ENCODE measurements at regions not wholly inside any gene's neighbourhood (a gene's known extent, or its start where the extent isn't known, plus 50 kb on each side); places are given as distances from the start of the nearest gene placed in this dataset.
A peak's percentile ranks its signal among the peaks of the same experiment; 100 is the strongest.

- H3K4me1 ChIP-seq (ENCODE audit: control insufficient read depth, insufficient read depth, low read length) = peaks cover 5% of the 10 kb centered on the region
- WGBS (ENCODE audit: insufficient coverage) = no CpG with 5 or more reads among the region's 8 CpGs
- no peak overlapping the region for H3K27ac ChIP-seq (ENCODE audit: low read length)
- H3K36me3 ChIP-seq (ENCODE audit: control insufficient read depth, insufficient read depth, low read length) = no peaks in the 10 kb centered on the region
- H3K27me3 ChIP-seq (ENCODE audit: control insufficient read depth, insufficient read depth, low read length) = peaks cover 2% of the 10 kb centered on the region
- no peak for DNase-seq
- no peaks in the 10 kb centered on the region for H3K9me3 ChIP-seq (replicated peaks; ENCODE audit: control insufficient read depth, low read depth, low read length)
- no peak overlapping the region for H3K4me3 ChIP-seq (ENCODE audit: low read length)
These were observed 59.2 kb upstream of the RTL6 start for GRCh38 chr22:44557064-44557748.

DNA sequence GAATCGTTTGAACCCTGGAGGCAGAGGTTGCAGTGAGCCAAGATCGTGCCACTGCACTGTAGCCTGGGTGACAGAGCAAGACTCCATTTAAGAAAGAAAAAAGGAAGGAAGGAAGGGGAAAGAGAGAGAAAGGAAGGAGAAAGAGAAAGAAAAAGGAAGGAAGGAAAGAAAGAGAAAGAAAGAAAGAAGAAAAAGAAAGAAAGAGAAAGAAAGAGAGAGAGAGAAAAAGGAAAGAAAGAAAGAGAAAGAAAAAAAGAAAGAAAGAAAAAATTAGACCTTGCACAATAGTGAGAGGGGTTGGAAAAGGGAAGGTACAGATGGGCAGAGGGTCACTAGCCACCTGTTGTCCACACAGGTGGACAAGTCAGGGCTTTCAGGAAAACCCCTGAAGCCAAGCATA, 57.6 kb upstream of the RTL6 start:
- no peak overlapping the region for H3K27ac ChIP-seq (ENCODE audit: low read length)
- H3K27me3 ChIP-seq (ENCODE audit: control insufficient read depth, insufficient read depth, low read length) = peaks cover 2% of the 10 kb centered on the region
- WGBS (ENCODE audit: insufficient coverage) = 83% methylated on average over 2 of the region's 2 CpGs

DNA sequence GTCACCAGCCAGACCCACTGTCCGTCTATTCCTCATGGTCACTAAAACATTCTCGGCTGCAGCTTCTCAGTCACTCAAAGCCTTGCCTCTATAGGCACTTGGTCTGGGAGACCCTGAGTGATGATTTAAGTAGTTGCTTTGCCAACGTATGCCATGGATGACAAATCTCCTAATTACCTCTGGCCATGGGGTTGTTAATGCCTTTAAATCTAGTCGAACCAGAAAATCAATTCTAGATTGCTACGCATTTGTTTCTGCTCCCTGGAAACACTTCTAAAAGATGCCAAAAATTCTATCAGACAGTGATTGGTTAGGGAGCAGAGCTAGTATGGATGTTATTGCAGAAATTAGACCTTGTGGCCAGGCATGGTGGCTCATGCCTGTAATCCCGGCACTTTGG, 57.0 kb upstream of the RTL6 start:
- no peaks in the 10 kb centered on the region for H3K36me3 ChIP-seq (ENCODE audit: control insufficient read depth, insufficient read depth, low read length)

More for the DNA sequence above, 57.6 kb upstream of the RTL6 start:
- peaks cover 13% of the 10 kb centered on the region for H3K4me1 ChIP-seq (ENCODE audit: control insufficient read depth, insufficient read depth, low read length)
- H3K9me3 ChIP-seq (replicated peaks; ENCODE audit: control insufficient read depth, low read depth, low read length) = no peaks in the 10 kb centered on the region
- no peak overlapping the region for H3K4me3 ChIP-seq (ENCODE audit: low read length)
- no peak for DNase-seq
- H3K36me3 ChIP-seq (ENCODE audit: control insufficient read depth, insufficient read depth, low read length) = no peaks in the 10 kb centered on the region

GRCh38 chr22:44554411-44554810, 56.4 kb upstream of the RTL6 start:
- no peak for DNase-seq
- H3K9me3 ChIP-seq (replicated peaks; ENCODE audit: control insufficient read depth, low read depth, low read length) = no peaks in the 10 kb centered on the region
- peaks cover 16% of the 10 kb centered on the region for H3K4me1 ChIP-seq (ENCODE audit: control insufficient read depth, insufficient read depth, low read length)
- peaks cover 2% of the 10 kb centered on the region for H3K27me3 ChIP-seq (ENCODE audit: control insufficient read depth, insufficient read depth, low read length)
- no peak overlapping the region for H3K27ac ChIP-seq (ENCODE audit: low read length)
- 60% methylated on average over 1 of the region's 7 CpGs for WGBS (ENCODE audit: insufficient coverage)
- no peak overlapping the region for H3K4me3 ChIP-seq (ENCODE audit: low read length)
- no peaks in the 10 kb centered on the region for H3K36me3 ChIP-seq (ENCODE audit: control insufficient read depth, insufficient read depth, low read length)

More for the DNA sequence above, 57.0 kb upstream of the RTL6 start:
- Histone ChIP-seq H3K27me3 (ENCODE audit: control insufficient read depth, insufficient read depth, low read length) (peaks cover 2% of the 10 kb centered on the region), H3K4me3 (ENCODE audit: low read length) (no peak overlapping the region), H3K9me3 (replicated peaks; ENCODE audit: control insufficient read depth, low read depth, low read length) (no peaks in the 10 kb centered on the region), H3K27ac (ENCODE audit: low read length) (no peak overlapping the region), H3K4me1 (ENCODE audit: control insufficient read depth, insufficient read depth, low read length) (peaks cover 16% of the 10 kb centered on the region)
- 65% methylated on average over 2 of the region's 6 CpGs for WGBS (ENCODE audit: insufficient coverage)
- DNase-seq = peak; percentile 36

GRCh38 chr22:44550711-44551491, 52.9 kb upstream of the RTL6 start:
- Histone ChIP-seq H3K9me3 (replicated peaks; ENCODE audit: control insufficient read depth, low read depth, low read length) (no peaks in the 10 kb centered on the region), H3K36me3 (ENCODE audit: control insufficient read depth, insufficient read depth, low read length) (no peaks in the 10 kb centered on the region), H3K4me1 (ENCODE audit: control insufficient read depth, insufficient read depth, low read length) (peaks cover 14% of the 10 kb centered on the region), H3K27ac (ENCODE audit: low read length) (peak overlapping the region; percentile 29), H3K4me3 (ENCODE audit: low read length) (no peak overlapping the region), H3K27me3 (ENCODE audit: control insufficient read depth, insufficient read depth, low read length) (peaks cover 6% of the 10 kb centered on the region)
- peak; percentile 87 for DNase-seq
- 22% methylated on average over 19 of the region's 22 CpGs for WGBS (ENCODE audit: insufficient coverage)

DNA sequence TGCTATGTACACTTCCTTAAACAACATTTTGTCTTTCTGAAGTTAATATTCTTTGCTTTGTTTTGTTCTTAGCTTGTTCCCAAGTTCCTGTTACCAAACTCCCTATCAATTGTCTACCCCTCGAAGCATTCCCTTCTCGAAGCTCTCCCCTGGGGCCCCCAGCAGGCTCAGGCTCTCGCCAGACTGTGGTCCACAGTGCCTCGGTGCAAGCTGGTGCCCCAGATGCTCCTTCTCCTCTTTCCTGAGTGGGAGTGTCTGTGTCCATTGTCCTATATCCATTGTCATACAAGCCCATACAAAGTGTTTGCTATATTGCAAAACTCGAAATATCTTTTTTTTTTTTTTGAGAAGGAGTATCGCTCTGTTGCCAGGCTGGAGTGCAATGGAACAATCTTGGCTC, 51.7 kb upstream of the RTL6 start:
- peaks cover 10% of the 10 kb centered on the region for H3K4me1 ChIP-seq (ENCODE audit: control insufficient read depth, insufficient read depth, low read length)
- WGBS (ENCODE audit: insufficient coverage) = 29% methylated on average over 2 of the region's 6 CpGs
- no peak overlapping the region for H3K4me3 ChIP-seq (ENCODE audit: low read length)

GRCh38 chr22:44548981-44549380, 50.9 kb upstream of the RTL6 start:
- no peak overlapping the region for H3K4me3 ChIP-seq (ENCODE audit: low read length)
- no peak overlapping the region for H3K27ac ChIP-seq (ENCODE audit: low read length)
- no peaks in the 10 kb centered on the region for H3K9me3 ChIP-seq (replicated peaks; ENCODE audit: control insufficient read depth, low read depth, low read length)
- no peaks in the 10 kb centered on the region for H3K36me3 ChIP-seq (ENCODE audit: control insufficient read depth, insufficient read depth, low read length)
- 70% methylated on average over 6 of the region's 10 CpGs for WGBS (ENCODE audit: insufficient coverage)
- peaks cover 12% of the 10 kb centered on the region for H3K27me3 ChIP-seq (ENCODE audit: control insufficient read depth, insufficient read depth, low read length)
- DNase-seq = no peak
- H3K4me1 ChIP-seq (ENCODE audit: control insufficient read depth, insufficient read depth, low read length) = peaks cover 11% of the 10 kb centered on the region

More for the DNA sequence above, 51.7 kb upstream of the RTL6 start:
- no peak overlapping the region for H3K27ac ChIP-seq (ENCODE audit: low read length)
- no peak for DNase-seq
- H3K9me3 ChIP-seq (replicated peaks; ENCODE audit: control insufficient read depth, low read depth, low read length) = no peaks in the 10 kb centered on the region
- peaks cover 8% of the 10 kb centered on the region for H3K27me3 ChIP-seq (ENCODE audit: control insufficient read depth, insufficient read depth, low read length)
- H3K36me3 ChIP-seq (ENCODE audit: control insufficient read depth, insufficient read depth, low read length) = no peaks in the 10 kb centered on the region

Data from muscle of leg (tissue), 3 donors.